GM19438 (cell line): ENCODE measurements at regions not wholly inside any gene's neighbourhood (a gene's known extent, or its start where the extent isn't known, plus 50 kb on each side); places are given as distances from the start of the nearest gene placed in this dataset.
"Not testable (repeated sequence)": the region's sequence is repeated elsewhere in the genome, so short reads cannot be mapped to it uniquely, and the experiment has no call there.

ENCODE experiments used
- ATAC-seq: cut with Tn5 transposase; IDR thresholded peaks from one replicate; pipeline ENCODE4 v1.9.1; 2021; ENCODE audit warnings: low read depth; ENCODE audit not compliant: unreplicated experiment

- ATAC-seq, result no peak
Measured at GRCh38 chr16:52740766-52741165, 193.8 kb upstream of the TOX3 start.

- no peak for ATAC-seq
Measured at GRCh38 chr16:52740333-52740732, 193.4 kb upstream of the TOX3 start.

DNA sequence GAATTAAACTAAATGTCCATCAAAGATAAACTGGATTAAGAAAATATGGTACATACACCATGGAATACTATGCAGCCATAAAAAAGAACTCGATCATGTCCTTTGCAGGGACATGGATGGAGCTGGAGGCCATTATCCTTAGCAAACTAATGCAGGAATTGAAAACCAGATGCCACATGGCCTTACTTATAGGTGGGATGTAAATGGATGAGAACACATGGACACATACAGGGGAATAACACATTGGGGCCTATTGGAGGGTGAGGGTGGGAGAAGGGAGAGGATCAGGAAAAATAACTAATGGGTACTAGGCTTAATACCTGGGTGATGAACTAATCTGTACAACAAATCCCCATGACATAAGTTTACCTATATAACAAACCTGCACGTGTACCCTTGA, 192.0 kb upstream of the TOX3 start:
- not testable (repeated sequence) for ATAC-seq

DNA sequence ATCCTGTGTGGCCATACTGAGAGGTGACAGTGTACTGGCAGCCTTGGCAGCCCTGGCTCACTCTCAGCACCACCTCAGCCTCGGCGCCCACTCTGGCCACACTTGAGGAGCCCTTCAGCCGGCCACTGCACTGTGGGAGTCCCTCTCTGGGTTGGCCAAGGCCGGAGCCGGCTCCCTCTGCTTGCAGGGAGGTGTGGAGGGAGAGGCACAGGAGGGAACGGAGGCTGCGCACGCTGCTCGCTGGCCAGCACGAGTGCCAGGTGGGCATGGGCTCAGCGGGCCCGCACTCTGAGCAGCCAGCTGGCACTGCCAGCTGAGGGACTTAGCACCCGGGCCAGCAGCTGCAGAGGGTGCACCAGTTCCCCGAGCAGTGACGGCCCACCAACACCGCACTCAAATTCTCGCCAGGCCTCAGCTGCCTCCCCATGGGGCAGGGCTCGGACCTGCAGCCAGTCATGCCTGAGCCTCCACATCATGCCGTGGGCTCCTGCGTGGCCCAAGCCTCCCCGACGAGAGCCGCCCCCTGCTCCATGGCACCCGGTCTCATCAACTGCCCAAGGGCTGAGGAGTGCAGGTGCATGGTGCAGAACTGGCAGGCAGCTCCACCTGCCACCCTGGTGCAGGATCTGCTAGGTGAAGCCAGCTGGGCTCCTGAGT, 184.4 kb upstream of the TOX3 start:
- no peak for ATAC-seq

- ATAC-seq, result no peak
Measured at GRCh38 chr16:52729731-52730130, 182.8 kb upstream of the TOX3 start.

GRCh38 chr16:52727849-52728248, 180.9 kb upstream of the TOX3 start:
- ATAC-seq, result no peak

DNA sequence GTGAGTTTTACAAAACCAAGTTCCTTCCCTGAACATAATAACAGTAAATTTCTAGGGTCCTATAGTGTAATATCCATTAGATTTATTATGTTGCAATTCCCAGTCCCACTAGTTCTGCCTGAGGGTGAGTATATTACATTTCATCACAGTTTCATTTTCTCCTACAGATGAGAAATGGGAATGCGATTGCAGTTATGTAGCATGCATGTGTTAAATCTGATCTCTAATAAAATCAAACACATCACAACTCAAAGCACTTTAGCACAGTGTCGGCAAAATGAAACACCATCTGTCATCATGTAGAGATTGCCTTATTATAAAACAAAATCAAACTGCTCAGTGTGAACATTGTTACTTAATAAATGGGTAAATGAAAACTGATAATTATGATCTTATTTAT, 180.5 kb upstream of the TOX3 start:
- ATAC-seq, result no peak

DNA sequence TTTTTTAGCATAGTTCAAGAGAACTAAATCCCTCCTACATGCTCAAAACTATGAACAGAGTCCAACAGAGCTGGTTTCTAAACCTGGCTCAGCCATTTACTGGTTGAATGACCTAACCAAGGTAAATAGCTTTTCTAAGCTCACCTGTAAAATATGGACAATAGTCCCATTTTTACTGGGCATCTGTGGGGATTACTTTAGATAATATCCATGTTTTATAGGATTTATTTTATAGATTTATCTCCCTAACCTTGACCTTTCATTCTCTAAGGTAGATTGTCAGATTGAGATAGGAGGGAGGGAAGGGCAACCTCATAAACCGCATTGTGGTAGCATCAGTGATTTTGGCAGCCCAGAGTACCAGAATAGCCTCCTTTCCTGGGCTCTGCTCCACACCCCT, 178.5 kb upstream of the TOX3 start:
- ATAC-seq, result no peak

GRCh38 chr16:52725043-52725442, 178.1 kb upstream of the TOX3 start:
- ATAC-seq, result no peak

DNA sequence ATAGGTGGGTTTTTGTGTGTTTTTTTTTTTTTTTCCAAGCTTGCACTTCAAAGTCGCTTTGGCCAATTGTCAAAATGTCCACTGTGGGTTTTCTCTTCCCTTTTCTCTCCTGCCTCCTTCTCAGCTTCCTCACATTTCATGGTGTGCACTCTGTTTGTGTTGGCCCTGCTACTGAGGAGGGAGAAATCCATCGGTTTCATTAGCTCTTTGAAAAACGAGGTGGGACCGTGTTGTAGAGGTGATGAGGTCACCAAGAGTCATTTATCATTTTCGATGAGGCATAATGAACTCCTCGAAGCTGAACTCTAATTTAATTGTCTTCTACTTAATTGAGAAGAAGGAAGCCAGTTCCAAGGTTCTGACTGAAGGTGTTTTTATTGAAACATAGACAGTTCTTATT, 174.4 kb upstream of the TOX3 start:
- ATAC-seq, result no peak

DNA sequence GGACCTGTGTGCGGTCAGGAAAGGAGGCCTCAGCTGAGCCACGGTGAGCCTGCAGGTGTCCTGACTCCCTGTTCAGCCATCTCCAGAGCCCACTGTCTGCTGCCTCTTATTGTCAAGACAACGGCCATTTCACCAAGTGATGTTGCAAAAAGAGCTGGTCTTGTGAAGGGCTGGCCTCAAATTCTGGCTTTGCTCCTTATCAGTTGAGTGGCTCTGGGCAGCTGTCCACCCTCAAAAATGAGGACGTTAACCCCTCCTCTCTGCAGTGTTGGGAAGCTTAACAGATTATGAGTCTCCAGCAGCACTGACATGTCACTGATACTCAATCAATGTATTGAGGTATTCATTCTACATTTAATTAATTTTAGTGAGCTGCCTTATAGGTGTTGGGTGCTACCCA, 171.1 kb upstream of the TOX3 start:
- no peak for ATAC-seq

DNA sequence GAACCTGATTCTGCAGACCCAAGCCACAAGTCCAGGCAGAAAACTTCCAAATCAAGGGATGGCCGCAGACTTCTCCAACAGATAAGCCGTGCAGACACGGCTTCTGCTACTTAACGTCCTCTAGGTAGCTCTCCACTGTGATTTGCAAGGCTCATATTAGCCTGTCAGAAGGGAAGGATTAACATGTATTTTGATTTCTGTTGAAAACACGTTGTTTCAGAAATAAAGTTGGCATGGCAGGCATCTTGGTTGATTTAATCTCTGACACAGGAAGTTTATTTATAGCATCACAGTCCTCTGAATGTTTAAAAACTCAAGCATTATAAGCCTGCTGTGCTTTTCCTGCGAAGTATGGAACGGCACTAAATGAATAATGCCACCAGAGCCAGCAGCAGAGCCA, 166.8 kb upstream of the TOX3 start:
- ATAC-seq, result no peak

DNA sequence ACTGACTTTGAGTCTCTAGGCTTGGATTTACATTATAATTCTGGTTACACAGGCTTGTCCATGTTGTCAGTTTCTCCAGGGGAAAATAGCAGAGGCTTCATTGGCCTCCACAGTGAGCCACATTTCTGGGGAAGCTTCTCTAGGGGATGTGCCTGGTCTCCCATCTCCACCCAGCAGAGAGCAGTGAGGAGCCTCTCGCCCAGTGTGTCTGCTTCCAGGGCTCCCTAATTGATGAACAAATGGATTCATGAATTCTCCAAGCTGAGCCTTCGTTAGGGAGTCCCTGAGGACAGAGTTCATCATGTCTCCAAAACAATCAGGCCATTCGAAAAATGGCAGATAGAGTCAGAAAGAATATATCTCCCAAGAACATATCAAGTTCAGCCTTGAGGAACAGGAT, 162.4 kb upstream of the TOX3 start:
- ATAC-seq, result no peak

GRCh38 chr16:52708476-52708875, 161.5 kb upstream of the TOX3 start:
- ATAC-seq, result no peak

DNA sequence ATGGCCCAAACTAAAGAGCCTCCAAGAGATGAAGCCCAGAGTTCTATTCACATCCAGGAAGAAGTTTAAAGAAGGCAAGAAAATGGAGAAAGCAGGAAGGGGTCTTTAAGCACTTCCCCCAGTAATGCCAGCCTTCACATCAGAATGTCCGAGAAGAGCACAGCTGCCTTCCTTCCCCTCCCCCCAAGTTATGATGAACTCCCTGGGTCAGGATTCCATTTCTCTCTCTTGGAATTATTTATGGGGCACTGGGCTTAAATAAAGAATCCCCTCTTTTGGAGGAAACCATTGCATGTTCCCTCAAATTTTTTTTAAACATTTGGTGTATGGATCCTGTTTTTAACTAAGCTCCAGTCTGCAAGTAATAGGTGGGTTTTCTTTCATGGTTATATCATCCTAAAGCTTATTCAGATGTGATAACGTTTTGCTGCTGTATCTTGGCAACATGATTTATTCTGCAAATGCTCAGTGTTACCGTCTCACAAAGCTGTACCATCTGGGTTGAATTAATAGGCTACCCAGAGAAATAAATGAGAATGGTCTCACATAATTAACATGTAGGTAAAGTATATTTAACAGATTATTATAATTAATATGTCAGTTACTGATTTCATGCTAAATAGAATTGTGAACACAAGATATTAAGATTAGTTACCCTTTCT, 160.9 kb upstream of the TOX3 start:
- ATAC-seq, result no peak

- ATAC-seq, result no peak
Measured at GRCh38 chr16:52705122-52705521, 158.2 kb upstream of the TOX3 start.

- no peak for ATAC-seq
Measured at GRCh38 chr16:52697971-52698370, 151.0 kb upstream of the TOX3 start.

DNA sequence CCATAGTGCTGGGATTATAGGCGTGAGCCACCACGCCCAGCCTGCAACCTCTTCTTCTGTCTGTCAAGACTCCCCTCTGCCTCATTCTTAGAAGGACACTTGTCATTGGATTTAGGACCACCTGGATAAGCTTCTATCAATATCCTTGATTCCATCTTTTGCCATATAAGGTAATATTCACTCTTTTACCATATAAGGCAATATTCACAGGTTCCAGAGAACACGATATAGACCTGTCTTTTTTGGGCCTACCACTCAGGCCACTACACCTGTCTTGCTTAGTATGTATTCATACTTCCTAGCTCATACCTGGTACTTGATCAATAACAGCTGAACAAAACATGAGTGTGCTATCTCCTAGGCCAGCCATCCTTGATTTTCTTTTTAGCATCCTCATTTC, 149.2 kb upstream of the TOX3 start:
- ATAC-seq, result no peak

- ATAC-seq, result no peak
Measured at GRCh38 chr16:52690468-52690867, 143.5 kb upstream of the TOX3 start.

GRCh38 chr16:52680993-52681392, 134.1 kb upstream of the TOX3 start:
- no peak for ATAC-seq

GRCh38 chr16:52677501-52677900, 130.6 kb upstream of the TOX3 start:
- ATAC-seq, result no peak

GRCh38 chr16:52676959-52677358, 130.0 kb upstream of the TOX3 start:
- no peak for ATAC-seq

DNA sequence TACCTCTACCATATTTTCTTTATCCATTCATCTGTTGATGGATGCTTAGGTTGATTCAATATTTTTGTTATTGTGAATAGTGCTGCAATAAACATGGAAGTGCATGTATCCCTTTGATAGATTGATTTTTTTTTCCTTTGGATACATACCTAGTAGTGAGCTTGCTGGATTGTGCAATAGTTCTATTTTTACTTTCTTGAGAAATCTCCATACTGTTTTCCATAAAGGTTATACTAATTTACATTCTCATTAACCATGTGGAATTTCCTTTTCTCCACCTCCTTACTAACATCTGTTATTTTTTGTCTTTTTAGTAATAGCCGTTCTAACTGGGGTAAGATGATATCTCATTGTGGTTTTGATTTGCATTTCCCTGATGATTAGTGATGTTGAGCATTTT, 124.6 kb upstream of the TOX3 start:
- ATAC-seq, result no peak
